Occipital lobe (tissue), 1 donor: ENCODE measurements at regions not wholly inside any gene's neighbourhood (a gene's known extent, or its start where the extent isn't known, plus 50 kb on each side); places are given as distances from the start of the nearest gene placed in this dataset.
"Not testable (repeated sequence)": the region's sequence is repeated elsewhere in the genome, so short reads cannot be mapped to it uniquely, and the experiment has no call there.

Experiments used
- DNase-seq: peaks from one replicate; lab custom pipeline; 2025; lab: John Stamatoyannopoulos, UW

DNA sequence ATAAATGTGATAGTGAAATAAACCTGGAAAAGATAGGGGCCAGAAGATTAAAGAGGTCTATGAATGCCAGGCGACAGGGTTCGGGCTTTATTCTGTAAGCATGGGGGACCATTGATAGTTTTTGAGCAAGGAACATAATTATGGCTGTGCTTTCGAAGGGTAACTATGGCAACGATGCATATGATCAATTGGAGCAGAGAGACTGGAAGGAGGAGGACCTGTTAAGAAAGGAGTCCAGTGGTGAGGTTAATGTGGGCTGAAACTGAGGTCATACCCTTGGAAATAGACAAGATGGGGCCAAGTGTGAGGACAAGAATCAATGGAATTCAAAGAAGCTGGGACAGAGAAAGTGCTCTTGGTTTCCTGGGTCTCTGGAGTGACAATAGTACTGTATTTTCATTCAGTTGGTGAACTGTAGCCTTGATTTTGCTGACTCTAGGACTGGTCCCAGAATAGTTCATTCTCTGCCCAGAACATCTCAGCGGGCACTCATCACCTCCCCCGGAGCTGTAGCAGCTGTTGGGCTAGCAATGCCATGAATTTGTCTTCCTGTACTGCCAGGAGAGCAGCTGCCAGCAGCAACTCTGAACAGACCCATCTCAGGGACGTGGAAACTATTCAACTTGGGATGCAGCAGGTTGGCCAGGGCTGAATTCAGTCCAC, 108.4 kb downstream of the SRGAP2 start:
- peak; percentile 28 for DNase-seq

DNA sequence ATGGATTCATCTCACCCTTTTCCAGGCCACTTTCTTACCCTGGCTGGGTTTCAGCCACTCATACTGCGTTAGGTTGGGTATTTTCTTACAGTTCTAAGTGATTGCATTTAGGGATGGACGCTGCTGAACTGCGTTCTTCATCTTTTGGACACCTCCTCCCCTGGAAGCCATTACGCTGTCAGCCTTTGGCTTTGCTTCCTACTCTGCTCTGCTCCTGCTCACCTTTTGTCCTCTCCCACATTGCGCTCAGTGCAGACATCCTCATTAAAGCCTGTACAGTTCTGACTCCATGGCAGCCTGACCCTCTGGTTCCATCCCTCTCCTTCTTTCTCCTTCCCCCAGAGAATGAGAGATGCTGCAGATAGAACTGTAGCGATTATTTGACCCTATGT, 108.9 kb downstream of the SRGAP2 start:
- not testable (repeated sequence) for DNase-seq

DNA sequence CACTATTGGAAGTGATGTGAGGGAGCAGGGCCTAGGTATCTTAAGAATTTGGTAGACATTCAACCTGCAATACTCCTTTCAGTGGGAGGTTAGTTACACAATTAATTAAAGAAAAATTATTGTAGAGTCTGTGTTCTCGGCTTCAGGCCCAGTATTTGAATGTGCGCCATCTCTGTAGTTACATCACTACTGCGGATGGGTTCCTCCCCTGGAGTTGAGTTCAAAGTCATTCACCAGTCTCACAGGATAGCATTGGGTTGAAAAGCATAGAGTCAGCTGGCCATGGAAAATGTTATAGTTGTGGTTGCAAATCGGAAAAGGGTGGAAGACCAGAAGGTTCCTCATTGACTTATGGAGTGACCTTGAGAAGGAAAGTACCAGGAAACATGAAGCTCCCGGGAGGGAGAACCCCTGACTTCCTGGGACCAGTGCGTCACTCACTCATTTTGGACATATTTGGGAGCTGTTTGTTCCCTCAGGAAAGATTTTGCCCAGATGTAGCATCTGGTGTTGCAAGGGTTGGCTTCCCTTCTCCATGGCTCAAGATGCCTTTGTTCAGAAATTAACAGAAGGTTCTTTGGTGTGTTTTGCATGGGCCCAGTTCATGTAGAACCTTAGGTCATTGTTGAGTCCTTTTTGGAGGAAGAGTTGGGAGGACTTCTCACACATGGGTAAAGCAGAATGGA, 111.8 kb downstream of the SRGAP2 start:
- not testable (repeated sequence) for DNase-seq

DNA sequence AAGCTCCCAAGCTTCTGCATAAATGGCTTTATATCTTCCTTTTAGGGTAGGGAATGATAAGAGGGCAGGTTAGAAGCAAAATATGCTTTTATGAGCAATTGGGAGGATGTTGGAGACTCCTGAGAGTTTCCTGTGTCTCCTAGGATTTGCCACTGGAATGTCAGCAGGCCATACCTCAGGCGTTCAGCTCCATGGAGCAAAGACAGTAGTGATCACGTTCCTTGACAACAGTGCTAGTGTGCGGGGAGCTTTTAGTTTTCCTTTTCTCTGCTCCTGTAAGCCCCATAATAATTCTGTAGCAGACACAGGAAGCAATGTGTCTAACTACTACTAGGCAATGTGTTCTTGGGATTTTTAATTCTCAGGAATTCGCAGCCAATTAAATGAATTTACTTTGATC, 113.6 kb downstream of the SRGAP2 start:
- DNase-seq = not testable (repeated sequence)

DNA sequence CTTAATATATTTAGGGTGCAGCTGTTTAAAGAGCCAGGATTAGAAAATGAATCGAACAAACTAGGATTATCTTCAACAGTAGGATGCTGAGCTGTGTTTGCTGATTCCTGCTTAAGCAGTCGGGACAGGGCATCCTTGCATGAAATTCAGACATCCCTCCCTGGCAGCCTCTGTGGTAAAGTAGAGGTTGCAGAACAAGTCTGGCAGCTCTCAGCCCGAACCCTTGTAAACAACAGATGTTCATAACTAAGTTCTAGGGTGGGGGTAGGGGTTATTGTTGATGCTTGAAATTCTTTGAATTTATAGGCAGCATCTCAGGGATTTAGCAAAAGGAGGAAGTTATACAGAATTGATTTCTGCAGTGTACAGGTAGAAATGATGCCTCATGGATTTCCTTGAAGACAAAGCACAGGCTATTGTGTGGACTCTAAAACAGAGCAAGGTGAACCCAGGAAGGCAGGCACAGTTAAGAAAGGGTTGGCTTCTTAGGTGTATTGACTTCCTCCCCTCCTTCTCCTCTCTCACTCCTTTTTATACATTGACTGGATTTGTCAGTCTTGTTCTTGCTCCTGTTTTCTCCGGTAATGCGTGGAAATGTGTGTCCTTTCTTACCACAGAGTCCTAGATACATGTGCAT, 114.7 kb downstream of the SRGAP2 start:
- DNase-seq = not testable (repeated sequence)

DNA sequence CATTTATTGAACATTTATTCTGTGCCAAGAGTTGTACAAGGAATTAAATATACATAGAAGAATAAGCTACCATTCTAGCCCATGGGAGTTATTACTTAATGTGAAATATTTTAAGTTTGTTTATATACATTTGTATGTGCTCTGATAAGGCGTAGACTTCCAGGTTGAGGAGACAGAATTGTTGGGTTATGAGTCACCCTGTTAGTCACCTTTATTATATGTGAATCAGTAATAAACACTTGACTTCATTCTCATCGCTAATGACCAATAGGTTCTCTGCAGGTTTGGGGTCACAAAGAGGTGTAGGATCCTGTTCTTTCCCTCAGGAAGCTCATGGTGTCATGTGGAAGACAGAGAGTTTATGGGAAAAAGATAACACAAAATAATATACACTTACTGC, 116.9 kb downstream of the SRGAP2 start:
- not testable (repeated sequence) for DNase-seq

DNA sequence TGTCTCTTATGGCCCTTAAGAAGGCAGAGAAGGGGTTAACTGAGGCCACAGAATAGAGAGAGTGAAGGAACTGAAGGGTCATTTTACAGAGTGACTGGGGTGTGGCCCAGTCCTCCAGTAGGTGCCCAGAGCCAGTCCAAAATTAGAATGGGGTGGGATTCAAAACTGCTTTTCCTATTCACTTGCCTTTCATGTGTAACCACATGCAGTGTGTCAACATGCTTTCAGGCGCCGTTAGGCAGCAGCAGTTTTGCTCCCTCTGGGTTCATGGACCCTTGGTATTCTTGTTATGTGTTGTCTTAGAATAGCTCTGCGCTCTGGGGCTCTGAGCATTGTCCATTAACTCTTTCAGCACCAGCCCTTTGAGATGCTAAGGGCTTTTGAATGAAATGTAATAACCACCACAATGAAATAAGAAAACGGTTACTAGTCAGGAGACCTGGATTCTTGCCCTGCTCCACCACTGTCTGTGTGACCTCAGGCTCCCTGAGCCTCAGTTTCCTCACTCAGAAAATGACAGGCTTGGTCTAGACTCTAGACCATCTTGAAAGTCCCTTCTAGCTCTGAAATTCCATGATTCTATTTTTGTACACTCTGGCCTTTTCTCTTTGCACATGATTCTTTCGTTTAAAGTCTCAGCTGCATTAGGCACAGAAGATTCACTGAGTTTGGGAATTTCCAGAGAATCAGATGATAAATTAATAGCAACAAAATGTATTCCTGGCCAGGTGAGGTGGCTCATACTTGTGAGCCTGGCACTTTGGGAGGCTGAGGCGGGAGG, 123.0 kb downstream of the SRGAP2 start:
- not testable (repeated sequence) for DNase-seq

DNA sequence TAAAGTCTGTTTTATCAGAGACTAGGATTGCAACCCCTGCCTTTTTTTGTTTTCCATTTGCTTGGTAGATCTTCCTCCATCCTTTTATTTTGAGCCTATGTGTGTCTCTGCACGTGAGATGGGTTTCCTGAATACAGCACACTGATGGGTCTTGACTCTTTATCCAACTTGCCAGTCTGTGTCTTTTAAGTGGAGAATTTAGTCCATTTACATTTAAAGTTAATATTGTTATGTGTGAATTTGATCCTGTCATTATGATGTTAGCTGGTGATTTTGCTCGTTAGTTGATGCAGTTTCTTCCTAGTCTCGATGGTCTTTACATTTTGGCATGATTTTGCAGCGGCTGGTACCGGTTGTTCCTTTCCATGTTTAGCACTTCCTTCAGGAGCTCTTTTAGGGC, 128.3 kb downstream of the SRGAP2 start:
- not testable (repeated sequence) for DNase-seq

DNA sequence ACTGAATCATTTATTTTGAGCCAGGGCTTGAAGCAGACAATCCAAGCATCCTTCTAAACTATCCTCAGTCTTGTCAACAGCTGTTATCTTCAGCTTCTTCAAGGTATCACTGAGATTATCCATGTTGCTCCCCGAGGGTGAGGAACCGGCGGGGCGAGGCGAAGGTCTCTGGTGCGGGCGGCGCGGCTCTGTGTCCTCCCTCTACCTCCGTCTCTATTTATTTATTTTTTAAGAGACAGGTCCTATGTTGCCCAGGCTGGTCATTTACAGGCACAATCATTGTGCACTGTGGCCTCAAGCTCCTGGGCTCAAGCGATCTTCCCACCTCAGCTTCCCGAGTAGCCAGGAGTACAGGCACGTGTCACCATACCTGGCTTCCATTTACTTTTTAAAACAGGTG, 130.0 kb downstream of the SRGAP2 start:
- DNase-seq = not testable (repeated sequence)

DNA sequence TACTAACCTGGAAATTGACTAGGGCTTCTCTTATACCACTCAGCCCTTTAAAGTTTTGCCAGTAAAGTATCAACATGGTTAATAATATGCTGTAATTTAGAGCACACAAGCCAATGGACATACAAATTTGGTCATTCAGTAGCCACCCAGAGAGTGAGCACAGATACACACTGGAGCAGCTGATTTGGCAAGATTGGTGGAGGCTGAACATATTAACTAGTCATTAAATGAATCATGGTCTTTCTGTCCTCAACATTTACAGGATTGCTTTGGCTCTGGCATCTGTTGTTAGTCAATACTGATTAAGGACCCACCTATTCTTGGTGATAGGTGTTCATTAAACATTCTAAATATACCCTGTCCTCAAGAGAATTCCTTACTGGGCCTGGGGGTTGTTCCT, 130.6 kb downstream of the SRGAP2 start:
- not testable (repeated sequence) for DNase-seq

DNA sequence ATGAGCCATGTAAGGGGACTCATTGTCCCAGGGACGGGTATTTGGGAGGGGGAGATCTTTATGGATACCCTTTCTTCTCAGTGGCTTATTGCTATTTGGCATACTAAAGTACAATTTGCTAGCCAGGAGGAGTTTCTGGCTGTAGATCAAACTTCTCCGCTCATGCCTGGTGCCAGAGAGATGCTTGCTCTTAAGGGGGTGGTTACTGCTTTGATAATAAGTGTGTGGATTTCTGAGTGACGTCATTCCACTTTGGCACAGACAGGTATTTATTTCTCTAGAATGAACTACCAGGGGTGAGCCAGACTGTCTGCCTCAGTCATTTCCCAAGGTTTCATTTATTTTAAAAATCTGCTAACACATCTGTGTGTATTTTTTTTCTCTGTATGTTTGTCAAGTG, 131.1 kb downstream of the SRGAP2 start:
- not testable (repeated sequence) for DNase-seq

DNA sequence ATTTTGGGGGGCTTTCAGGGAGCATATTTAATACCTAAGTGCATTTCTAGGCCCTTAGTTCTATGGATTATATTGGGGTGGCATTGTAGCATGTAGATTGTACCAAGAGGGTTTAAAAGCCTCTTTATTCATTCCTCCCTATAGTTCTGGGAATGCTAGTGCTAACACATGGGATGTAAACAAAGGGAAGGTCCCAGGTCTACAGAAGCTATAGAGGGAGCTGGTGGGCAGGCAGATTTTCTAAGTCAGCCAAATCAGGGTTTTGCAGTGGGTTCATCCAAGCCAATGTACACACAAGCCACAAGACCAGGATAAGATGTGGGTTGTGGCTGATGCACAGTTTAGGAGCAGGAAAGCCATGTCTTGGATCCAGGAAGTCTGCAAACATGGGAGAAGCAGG, 131.8 kb downstream of the SRGAP2 start:
- not testable (repeated sequence) for DNase-seq

DNA sequence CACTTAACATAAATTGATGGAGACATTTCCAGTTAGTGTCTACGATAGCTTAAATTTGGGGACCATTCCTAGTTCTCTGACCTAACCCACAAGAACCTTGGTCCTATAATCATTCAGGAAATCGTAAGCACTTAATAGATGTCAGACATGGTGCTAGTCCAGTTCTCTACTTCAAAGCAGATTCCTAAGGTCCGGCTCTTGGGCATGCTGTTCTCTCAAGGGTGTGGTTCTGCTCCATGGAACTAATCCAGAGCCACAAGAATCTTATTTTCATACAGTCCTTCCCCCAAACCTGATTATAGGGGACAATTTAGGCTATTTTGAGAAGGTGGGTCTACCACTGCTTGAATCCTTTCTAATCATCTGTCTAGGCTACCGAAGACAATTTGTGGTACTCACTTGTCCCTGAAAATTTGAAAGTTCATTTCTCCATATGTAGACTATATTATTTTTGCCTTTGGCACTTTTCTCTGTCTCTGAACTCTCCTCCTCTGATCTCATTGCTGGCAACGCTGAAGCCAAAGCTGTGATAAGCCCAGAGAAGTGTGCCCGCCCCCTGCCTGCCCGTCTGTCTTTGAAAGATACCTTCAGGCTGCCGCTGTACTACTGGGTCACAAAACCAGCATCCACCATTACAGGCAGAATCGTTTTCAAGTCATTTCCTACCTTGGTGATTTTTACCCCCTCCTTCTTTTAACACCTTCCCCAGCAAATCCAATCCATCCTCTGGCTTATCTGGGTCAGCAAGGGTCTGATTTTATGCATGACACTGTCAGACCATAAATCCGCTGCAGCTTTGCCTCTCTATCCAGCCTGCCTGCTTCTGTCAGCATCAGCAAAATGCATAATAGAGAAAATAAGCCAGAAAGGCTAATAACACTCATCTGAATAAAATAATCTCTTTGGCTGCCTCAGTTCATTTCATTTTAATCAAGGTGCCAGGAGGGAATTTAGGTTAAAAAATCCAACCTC, 132.8 kb downstream of the SRGAP2 start:
- DNase-seq = not testable (repeated sequence)

DNA sequence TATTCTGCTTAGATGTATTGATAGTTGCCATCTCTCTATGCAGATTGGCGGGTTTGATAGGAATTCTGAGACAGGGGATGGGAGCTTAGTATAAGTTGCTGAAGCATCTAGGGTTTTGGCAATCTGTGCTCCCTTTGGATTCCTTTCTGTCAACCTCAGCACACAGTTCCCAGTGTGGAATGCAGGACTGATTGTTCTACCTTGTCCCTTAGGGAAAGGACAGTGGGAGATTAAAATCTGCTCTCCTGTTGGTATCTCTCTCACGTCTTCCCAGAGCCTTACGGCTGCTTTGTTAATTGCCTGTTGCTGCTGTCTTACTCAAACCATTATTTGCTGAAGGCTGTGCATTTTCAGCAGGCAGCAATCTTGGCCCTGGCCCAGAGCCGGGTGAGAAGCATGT, 133.3 kb upstream of the IKBKE start:
- DNase-seq = not testable (repeated sequence)

DNA sequence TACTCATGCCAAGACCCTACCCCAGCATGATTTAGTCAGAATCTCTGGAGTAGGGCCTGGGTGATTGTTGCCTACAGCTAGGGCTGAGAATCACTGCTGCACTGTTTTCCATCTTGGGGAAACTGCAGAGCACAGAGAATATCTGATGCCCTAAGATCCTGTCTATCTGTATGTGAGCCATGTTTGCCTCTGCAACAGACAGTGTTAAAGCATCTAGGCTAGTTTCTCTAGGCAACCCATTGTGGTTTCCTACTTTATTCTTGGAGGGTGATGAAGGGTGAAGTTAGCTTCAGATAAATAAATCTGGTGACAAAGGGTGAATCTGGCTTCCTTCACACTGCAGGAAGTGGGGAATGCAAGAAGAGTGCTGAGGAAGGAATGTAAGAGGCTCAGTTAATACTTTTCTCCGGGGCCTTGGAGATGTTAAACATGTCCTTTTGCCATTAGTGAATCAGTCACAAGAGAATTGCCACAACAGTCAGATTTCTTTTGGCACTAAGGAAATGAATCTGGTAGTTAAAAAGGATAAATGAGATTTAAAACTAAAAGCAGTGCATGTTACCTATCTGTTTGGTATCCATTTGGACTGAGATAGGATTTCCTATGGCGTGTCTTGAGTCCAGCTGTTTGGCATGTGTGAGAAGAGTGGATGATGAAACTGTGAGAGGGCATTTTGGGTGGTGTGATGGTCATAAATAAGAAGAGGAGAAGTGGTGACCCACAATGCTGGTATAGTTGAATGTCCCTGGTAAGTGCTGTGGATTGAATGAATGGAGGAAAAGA, 119.6 kb upstream of the IKBKE start:
- DNase-seq = not testable (repeated sequence)

DNA sequence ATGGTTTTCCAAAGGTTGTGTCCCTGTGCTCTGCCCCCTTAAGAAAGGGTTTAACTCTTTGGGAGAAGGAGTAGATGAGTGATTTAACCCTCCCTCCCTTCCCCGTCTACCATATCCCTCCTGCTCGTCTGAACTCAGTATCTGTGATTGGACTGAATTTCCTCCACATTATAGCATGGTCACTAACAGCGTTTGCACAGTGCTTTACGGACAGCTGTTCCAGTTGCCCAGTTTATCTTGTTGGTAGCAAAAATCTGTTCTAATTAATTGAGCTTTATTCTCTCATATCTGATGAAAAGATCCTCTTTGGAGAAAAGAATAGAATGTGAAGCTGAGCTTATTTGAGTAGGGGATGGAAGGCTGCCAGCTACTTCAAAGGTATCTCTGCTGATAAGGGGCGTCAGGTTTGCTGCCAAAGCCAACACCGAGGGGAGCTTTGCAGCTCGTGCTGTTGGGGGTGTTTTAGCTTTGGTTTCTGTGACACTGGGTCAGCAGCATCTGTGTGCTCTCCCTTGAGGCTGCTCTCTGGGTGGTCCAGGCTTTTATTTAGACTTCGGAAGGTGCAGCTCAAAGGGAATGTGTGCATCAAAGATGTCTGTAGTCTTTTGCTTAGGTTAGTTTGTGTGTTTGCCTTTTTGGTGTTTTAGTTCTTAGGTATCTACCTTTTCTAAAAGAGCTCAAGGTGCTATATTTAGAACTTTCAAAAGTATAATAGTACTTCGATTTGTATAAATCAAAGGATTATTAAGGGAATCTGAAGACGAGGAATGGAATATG, 118.8 kb upstream of the IKBKE start:
- not testable (repeated sequence) for DNase-seq

DNA sequence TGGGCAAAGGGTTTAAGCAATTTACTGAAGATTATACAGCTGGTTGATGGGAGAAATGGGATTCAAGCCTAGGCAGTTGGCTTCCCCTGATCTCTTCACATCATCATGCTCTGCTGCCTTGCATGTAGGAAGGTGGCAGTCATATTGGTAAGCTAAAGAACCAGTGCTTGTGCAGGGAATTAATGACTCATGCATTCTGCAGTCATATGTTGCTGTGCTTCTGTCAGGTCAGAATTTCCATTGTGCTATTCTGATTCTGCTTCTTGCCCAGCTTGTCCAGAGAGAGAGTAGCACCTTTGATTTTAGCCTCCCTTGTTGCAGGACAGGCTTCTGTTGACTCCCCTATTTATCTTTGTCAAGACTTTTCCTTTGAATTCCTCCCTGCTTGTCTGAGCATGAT, 114.0 kb upstream of the IKBKE start:
- DNase-seq = not testable (repeated sequence)

DNA sequence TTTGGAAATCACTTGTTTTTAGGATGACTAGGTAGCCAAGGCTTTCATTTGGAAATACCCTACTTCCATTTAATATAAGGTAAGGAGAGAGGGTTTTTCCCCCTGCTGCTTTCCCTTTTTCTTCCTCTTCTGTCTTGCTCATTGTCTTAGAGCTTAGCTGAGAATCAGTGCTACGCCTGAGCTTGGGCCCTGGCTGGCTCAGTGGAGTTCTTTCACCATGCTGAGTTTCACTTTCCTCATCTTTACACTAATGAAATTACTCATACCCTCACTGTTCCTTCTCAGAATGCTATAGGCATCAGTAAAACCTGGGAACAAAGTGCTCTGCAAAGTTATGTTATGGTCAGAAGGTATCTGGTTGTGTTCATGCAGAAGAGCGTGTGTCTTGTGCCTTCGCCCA, 112.3 kb upstream of the IKBKE start:
- not testable (repeated sequence) for DNase-seq

DNA sequence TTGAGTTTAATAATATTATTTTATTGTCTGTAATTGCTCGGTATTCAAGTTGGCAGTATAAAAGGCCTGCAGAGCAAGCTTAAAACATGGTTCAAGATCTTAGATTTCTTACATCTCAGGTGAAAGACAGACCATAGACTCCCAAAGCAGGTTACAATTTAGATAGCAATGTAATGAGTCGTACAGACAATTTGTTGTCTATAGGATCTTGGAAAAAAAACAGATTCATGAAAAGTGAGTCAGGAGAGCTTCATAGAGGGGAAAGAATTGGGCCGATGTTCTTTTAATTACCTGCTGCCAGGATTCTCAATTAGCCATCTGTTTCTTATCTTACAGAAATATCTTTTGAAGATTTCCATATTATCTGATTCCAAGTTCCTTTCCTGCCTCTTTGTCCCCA, 111.5 kb upstream of the IKBKE start:
- DNase-seq = not testable (repeated sequence)
